Umbilical cord (tissue), 1 donor: ENCODE measurements at regions not wholly inside any gene's neighbourhood (a gene's known extent, or its start where the extent isn't known, plus 50 kb on each side); places are given as distances from the start of the nearest gene placed in this dataset.
"Not testable (repeated sequence)": the region's sequence is repeated elsewhere in the genome, so short reads cannot be mapped to it uniquely, and the experiment has no call there.

Experiments used
- DNase-seq: peaks from one replicate; pipeline ENCODE4 v3.0.0-alpha.2; 2015; ENCODE audit warnings: low spot score

DNA sequence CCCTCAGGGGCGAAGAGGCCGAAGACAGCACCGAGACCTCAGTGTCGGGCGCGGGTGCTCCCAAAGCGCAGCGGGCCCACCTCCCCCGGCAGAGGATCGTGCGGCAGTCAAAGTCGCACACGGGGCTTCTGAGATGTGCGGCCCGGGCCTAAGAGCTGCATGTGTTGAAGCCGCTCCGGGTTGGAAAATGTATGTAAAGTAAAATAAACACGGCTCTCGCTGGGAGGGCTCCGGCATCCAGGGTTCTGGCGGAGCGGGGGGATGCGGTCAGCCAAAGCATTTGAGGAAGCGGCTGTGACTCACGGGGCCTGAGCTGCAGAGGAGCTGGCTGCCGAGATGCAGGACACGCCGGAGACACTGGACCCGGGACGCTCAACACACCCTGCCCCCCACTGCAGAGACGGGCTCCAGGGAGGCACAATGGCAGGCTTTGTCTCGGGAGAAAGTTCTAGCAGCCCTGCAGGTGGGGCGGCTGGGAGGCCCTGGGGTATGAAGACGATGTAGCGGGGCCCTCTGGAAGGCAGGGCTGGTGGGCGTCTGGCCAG lies 185.8 kb downstream of the NPIPB11 start:
- DNase-seq, result peak; percentile 74

DNA sequence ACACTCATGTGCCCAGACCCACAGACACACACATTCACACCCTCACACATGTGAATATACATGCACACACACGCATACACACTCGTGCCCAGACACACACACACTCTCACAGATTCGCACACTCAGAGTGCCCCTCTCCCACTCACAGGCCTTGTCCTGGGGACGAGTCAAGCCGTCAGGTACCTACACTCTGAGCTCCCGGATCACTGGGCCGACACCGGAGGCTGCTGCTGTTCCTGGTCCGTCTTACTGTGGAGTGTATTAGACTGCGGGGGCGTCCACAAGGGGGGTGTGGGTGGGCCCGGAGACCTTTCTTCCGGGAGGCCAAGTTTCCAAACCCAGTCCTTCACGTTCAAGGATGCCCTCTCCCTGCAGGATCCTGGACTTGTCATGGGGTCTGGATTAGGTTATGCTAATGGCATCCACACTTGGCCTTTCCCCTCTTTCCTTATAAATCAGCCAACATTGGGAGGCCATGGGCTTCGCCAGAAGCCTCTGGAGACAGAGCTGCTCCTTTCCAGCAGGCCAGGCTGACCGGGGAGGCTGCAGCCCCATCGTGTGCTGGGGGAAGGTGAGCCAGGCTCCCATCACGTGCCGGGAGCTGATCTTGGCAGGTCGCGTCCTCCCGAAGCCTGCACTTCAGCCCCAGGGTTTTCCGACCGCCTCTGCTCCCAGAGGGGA lies 186.4 kb downstream of the NPIPB11 start:
- not testable (repeated sequence) for DNase-seq

DNA sequence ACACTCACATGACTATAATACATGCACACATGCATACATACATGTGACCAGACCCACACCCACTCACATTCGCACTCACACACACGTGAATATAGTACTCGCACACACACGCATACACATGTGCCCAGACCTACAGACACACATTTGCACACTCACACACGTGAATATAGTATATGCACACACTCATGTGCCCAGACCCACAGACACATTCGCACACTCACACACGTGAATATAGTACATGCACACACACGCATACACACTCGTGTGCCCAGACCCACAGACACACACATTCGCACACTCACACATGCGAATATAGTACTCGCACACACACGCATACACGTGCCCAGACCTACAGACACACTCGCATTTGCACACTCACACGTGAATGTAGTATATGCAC lies 186.9 kb downstream of the NPIPB11 start:
- not testable (repeated sequence) for DNase-seq

DNA sequence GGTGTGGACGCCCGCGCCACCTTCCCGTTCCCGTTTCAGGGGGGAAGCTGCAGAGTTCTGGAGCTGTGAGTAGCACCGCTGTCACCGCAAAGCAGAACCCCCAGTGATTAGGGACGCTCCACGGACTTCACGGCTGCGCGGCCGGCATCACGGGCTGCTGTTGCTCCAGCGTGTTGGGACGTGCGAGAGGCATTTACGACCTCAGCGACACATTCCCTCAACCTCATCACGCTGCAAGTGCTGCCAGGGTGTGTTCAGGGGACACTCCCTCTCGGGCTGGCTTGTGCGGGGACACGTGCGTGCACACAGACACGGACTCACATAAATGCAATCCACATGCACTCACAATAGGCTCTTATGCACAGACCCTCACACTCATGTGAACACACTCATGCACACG lies 187.9 kb downstream of the NPIPB11 start:
- not testable (repeated sequence) for DNase-seq

DNA sequence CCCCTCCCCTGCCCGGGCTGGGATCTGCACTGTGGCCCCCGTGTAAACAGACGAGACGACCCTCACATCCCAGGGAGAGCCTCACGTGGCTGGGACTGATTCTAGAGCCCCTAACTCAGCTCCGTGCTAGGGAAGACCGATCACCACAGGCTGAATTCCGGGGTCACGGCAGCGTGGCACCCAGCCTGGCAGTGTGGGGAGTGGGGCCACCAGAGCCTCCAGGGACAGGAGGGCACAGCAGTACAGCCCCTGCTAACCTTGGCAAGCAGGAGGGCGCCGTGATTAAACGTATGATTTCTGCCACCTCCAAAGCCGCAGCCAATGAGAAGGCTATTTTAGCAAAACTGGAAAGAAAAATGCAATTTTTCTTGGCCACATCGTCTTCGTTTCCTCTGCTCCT lies 188.3 kb downstream of the NPIPB11 start:
- not testable (repeated sequence) for DNase-seq

DNA sequence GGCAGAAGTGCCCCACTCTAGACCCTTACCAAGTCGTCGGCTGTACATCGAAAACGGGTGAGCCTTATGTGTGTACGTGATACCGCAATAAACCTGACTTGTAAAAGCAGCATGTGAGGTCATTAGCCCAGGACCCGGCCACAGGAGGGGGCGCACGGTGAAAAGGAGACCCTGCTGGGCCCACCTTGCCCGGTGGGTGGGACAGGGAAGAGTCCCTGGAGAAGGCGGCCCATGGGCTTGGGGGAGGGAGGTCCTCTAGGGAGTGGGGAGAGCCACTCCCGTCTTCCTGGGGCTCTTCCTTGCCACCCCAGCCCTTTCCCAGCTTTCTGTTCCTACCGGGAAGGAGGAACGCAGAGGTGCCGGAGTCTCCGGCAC lies 188.8 kb downstream of the NPIPB11 start:
- DNase-seq, result not testable (repeated sequence)

DNA sequence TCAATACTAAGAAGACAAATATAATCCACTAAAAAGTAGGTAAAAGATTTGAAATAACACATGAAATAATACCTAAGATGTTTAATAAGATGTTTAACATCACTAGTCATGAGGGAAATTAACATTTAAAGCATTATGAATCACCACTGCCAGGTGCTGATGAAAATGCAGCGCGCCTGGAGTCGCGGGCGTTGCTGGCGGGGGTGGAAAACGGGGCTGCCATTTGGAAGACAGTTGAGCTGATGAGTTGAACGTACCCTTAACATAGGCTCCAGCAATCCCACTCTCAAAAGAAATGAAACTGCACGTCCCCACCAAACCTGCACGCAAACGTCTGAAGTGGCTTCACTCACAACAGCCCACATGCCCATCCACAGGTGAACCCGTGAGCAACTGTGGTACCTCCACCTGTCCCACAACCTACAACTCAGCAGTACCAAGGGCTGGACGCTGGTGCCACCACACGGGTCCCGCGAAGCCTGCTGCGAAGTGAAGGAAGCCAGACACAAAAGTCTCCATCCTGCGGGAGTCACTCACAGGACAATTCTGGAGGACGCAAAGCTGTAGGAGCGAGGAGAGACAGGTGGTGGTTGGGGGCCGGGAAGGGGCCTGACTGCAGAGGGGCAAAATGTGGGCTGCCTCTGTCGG lies 189.3 kb downstream of the NPIPB11 start:
- not testable (repeated sequence) for DNase-seq

DNA sequence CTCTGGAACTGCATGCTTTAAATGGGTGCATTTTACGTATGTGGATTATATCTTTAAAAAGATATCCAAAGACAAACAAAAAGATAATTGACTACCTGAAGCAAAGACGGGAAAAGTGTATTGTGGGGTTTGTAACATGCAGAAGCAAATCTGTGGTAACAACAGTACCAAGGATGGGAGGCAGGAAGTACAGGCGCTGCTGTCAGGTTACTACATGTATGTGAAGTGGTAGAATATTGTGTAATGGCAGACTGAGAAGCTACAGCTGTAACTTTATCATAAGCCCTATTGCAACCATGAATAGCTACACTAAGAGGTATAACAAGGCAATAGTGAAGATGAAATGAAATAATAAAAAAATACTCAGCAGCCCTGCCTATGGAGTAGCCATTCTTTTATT lies 192.7 kb downstream of the NPIPB11 start:
- not testable (repeated sequence) for DNase-seq

DNA sequence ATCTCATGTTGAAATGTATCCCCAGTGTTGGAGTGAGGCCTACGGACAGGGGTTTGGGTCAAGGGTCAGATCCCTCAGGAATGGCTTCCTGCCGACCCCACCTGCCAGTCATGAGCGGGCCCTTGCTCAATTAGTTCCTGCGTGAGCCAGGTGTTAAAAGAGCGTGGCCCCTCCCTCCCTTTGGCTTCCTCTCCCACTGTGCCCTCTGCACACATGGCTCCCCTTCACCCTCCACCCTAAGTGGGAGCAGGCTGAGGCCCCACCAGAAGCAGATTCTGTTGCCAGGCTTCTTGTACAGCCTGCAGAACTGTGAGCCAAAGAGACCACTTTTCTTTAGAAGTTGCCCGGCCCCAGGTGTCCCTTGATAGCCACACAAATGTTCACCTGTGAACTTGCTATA lies 193.3 kb downstream of the NPIPB11 start:
- DNase-seq, result not testable (repeated sequence)

DNA sequence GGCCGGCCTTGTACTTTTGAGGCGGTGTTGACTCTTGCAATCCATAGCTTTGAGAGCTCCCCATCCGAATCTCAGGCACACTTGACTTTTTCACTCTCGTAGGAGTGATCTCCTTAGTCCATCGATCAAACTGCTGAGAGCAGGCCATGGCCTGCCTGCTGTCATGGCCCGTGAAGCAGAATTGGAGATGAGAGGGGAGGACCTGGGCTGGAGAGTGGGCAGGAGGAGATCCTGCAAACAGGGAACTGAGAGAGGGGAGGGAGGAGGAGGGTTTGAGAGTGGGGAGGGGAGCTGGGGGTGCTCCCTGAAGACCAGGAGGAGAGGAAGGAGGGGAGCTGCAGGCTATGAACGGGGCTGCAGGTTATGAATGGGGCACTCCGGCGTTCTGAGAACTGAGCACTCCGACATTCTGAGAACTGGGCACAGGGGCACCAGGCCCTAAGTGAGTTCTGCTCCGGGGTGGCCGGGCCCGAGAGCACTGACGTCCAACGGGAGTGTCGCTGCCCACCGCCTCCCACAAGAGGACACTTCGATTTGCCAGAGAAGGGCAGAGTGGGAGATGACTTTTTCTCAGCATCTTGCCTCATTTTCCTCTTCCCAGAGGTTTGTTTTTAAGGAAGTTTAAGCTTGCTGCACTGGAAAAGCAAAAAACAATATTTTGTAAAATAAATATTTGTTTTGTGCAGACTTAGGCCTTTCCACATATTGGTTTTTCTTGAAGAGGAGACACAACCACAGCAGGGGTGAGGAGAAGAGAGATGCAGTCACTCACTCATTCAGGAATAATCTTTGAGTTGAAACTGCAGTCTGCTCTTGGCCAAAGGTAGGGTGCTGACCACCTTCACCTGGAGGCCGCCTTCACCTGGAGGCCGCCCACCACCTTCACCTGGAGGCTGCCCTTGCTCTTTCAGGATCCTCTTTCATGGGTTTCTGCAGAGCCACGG lies 194.2 kb downstream of the NPIPB11 start:
- not testable (repeated sequence) for DNase-seq

DNA sequence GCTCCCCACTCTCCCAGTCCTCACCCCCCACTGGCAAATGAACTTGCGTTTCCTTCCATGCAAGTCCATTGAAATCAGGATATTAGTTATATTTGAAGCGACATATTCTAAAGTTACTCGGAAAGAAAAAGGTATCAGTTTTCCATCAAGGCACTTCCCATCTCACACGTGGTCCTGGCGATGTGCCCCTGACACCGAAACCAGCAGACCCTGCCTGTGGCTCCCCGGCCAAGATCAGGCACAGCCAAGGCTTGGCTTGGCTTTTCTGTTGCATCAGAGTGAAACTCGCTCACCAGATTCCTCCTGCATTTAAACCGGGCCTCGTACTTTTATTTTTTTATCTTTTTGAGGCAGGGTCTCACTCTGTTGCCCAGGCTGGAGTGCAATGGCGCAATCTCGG lies 195.1 kb downstream of the NPIPB11 start:
- DNase-seq, result not testable (repeated sequence)

DNA sequence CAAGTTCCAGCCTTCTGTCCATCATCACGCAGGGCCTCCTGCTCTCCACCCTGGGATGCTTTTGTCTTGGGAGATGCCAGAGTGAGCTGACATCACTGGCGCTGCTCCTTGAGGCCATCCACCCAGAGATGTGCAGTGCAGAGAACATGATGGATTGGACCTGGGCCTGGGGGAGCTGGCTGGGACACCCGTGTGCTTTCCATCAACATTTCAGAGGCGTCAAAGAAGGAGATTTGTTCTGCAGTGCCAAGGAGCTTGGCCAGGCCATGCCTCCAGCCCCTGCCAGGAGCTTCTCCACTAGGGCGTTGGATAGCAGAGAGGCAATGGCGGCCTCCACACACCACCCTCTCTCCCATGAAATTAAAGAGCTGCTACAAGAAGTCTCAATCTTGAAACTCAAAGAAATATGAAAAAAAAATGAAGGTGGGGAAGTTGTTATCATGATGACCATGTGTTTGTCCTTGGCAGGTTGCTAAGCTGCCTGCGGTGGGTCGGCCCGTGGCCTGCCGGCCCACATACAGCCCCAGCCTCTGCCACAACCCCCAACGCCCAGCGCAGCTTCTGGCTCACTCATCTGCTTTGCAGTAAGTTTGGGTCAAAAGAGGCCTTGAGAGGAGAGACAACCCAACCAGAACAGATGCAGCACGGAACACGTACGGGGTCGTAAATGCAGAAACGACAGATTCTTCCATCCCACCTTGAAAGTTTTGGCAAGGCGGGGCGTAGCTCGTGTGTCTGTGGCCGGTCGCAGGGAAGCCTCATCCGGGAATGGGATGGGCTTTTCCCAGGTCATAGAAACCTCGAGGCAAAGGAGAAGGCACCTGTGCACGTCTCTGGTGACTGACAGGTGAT lies 196.0 kb downstream of the NPIPB11 start:
- DNase-seq, result not testable (repeated sequence)

DNA sequence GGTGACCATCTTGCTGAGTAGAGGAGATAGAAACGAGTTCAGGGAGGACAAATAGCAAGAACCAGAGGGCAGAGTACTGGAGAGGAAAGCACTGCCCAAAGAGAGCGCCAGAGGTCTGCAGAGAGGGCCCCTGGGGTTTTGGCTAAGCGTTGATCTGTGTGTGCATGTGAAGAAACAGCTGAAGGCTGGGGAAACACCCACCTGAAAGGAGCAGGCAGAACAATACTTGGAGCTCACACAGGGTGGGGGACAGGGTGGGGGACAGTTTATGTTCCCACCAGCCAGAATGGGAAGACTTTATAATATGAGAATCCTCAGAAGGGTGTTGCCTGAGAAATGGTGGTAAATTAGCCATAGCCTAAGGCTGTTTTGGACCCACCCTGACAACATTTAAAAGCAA lies 200.4 kb downstream of the NPIPB11 start:
- not testable (repeated sequence) for DNase-seq

DNA sequence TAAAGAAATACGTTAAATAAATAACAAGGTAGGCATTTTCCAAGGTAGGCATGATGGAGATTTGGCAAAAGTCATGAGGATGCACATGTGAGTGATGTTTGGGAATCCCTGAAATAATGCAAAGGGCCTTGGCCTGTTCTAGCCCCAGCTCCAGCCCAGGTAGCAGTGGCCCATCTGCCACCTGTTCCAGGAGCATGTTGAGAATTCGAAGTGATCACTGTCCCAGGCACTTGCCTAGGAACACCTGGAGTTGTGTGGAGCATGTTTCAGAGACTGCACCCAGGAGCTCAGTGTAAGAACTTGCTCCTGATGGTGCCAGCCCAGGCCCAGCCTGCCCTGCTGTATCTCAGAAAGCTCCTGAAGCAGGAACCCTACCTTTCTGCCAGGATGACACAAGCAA lies 201.4 kb downstream of the NPIPB11 start:
- DNase-seq, result not testable (repeated sequence)

DNA sequence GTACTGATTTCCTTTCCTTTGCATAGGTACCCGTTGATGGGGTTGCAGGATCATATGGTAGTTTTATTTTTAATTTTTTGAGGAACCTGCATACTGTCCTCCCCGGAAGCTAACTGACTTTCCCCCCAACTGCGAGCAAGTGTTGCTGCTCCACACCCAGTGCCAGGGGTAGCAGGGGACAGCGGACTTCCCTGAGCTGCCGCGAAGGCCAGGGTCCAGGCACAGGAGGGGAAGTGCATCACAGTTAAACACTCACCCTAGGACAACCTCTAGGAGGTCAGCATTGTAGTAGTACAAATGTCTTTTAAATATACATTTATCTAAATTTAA lies 201.7 kb downstream of the NPIPB11 start:
- DNase-seq, result no peak

DNA sequence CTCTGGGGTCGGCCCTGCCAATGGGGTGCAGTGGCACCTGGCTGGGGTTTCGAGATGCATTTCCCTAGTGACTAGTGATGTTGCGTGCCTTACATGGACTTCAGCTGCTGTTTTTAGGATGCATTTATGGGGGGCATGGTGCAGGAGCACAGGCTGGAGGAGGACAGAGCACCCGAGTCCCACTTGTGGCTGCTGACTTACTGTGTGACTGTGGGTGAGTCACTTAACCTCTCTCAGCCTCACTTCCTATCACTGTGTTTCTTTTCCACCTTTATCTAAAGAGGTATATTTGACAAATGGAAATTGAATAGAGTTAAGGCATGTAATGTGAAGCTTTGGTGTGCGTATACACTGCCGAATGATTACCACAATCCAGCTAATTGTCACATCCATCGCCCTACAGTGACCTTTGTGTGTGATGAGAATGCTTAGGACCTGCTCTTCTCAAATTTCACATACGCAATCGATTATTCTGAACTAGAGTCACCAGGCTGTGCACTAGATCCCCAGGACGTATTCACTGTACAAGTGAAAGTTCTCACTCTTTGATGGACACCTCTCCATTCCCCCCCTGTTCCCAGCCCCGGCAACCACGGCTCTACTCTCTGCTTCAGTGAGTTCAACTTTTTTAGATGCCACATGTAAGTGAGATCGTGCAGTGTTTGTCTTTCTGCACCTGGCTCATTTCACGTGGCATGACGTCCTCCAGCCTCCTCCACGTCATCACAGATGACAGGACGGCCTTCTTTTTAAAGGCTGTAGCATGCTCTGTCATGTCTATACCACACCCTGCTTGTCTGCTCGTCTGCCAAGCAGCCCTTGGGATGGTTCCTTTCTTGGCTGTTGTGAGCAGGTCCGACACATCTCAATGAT lies 202.3 kb downstream of the NPIPB11 start:
- DNase-seq, result not testable (repeated sequence)

DNA sequence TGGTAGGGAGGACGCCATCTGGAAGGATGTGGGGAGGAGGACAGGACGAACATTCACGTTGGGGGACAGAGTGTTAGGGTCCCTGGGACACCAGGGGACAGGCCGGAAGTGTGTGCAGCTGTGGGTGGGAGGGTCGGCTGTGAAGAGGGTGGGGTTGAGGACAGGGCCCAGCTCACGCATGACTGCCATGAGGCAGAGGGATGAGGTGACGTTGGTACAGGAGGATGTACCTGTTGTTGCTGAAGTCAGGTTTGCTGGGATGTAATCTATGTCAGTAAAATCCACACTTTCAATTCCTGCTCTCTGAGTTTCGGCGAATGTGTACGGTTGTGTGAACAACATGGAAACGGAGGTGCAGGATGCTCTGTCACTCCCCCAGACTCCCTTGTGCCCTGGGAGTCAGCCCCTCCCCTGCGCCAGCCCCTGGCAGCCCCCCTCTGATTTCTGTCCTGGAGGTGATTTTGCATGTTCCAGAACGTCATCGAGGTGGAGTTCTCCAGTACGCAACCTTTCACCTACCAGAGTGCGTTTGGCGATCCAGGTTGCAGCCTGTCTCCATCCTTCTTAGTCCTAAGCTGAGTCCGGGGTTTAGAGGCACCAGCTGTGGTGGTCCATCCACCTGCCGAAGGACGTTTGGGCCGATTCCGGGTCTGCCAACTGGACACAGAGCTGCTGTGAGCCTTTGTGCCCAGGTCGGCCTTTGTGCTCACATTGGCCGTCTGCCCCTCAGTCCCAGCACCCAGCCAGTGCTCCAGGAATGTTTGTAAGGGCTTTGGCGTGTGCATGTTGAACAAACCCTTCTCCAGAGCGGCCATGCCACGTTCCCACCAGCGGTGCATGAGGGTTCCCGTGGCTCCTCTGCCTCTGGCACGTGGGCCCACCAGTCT lies 203.2 kb downstream of the NPIPB11 start:
- not testable (repeated sequence) for DNase-seq

DNA sequence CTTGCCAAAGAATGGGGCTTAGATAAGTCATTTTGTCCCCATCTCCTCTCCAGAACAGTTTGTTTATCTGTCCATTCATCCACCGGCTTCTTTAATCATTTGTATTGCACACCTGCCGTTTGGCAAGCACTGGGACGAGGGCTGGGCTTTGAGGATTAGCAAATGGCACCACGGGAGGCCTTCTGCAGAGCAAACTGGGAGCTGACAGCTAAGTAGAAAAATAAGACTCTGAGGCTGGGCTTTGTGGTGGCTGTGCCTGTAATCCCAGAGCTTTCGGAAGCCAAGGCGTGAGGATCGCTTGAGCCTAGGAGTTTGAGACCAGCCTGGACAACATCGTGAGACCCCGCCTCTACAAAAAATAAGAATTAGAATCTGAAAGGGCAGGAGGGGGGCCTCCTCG lies 203.9 kb downstream of the NPIPB11 start:
- not testable (repeated sequence) for DNase-seq

DNA sequence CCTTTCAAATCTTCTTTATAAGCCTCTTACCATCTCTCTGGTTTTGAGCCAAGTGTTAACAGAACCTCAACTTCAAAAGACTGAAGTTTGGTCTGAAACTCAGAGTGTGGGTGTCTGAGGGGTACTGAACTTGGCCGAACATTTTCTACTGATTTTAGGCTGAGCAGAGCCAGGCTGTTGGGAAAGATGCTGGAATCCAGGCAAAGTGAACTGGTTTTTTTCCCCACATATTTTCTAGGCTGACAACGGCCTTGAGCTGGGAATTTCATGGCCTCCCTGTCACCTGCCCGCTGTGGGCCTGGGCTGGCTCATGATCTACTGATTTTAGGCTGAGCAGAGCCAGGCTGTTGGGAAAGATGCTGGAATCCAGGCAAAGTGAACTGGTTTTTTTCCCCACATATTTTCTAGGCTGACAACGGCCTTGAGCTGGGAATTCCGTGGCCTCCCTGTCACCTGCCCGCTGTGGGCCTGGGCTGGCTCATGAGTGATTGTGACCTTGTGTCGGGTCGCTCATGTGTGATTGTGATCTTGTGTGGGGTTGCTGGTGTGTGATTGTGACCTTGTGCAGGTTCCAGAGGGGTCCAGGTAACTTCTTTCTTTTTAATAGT lies 204.4 kb downstream of the NPIPB11 start:
- DNase-seq, result peak; percentile 41
